ENCODE measurements at regions not wholly inside any gene's neighbourhood (a gene's known extent, or its start where the extent isn't known, plus 50 kb on each side); places are given as distances from the start of the nearest gene placed in this dataset.
"Not testable (repeated sequence)": the region's sequence is repeated elsewhere in the genome, so short reads cannot be mapped to it uniquely, and the experiment has no call there.

DNA sequence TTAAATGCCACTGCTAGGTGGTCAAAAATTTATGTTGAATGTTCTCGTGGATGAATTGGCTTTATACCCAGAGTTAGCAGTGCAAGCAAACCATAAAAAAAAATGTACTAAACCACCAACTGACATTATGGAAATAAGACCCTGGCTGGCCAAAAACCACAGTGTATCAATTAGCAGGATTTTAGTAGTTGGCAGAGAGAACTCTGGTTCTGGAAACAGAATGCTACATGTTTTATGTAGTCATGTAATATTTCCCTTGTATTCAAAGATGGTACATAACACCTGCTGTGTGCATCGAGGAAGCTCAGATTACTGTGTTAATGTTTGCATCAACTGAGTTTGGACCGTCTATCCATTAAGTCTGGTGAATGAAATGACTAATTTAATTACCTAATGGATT is 618.5 kb downstream of the CCSER2 start:
- no peak for DNase-seq

DNA sequence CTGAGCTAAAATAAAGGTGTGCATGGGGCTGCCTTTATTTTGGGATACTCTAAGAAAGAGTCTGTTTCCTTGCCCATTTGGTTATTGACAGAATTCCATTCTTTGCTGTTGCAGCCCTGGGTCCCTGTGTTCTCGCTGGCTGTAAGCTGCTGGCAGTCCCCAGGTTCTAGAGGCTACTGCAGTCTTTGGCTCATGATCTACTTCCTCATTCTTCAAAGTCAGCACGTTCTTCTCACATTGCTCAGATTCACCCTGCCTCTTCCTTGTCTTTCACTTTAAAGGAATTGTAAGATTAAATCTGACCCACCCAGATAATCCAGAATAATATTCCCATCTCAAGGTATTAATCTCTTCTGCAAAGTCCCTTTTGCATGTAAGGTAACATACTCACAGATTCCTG is 620.3 kb downstream of the CCSER2 start:
- no peak for DNase-seq

DNA sequence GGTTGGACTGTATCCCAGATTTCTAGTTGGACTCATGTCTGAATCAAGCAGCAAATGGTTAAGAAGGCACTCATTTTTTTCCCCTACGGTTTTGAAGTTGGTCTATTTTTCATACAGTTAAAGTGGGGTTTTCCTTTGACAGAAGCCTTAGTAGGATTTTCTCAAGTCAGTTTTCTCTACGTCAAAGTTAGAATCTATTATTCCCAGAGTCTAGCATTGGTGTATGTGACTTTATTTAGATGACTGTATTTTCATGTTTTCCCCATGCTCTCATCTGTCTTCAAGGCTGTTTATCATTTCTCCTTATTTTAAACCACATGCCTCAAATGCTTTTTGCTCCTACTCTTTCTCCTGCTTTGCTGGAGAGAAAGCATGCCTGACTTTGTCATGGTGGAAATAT is 623.2 kb downstream of the CCSER2 start:
- DNase-seq: no peak

DNA sequence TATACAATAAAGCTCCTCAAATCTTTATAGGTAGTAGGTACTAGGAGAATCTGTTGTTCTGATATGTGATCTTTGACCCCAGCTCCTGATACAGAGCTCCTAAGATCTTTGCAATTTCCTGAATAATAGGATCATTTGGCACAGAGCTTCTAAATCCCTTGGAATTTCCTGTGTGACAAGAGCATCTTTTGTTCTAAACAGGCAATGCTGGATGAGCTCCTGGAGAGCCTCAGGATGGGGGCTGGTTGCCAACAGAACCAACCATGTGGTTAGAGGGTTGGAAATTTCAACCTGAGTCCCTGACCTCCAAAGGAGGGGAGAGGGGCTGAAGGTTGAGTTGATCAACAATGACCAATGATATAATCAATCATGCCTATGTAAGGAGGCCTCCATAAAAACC is 629.0 kb downstream of the CCSER2 start:
- DNase-seq: no peak

DNA sequence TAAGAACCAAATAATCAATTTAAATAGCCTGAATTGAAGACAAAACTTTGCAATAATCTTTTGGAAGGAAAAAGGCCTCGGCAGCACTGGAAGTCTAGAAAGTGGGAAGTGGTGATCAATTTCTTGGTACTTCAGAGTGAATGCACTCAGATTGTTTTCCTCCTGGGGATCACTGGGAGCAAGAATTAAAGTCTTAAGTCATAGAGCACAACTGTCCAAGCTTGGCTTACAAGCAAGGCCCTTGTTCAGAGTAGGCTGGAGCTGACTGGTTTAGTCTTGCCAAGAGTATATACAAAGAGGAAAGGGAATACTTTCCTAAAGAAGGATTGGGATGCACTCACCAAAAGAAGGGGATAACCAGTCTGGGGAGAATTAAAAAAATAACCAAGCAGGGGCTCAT is 637.1 kb downstream of the CCSER2 start:
- DNase-seq: no peak

DNA sequence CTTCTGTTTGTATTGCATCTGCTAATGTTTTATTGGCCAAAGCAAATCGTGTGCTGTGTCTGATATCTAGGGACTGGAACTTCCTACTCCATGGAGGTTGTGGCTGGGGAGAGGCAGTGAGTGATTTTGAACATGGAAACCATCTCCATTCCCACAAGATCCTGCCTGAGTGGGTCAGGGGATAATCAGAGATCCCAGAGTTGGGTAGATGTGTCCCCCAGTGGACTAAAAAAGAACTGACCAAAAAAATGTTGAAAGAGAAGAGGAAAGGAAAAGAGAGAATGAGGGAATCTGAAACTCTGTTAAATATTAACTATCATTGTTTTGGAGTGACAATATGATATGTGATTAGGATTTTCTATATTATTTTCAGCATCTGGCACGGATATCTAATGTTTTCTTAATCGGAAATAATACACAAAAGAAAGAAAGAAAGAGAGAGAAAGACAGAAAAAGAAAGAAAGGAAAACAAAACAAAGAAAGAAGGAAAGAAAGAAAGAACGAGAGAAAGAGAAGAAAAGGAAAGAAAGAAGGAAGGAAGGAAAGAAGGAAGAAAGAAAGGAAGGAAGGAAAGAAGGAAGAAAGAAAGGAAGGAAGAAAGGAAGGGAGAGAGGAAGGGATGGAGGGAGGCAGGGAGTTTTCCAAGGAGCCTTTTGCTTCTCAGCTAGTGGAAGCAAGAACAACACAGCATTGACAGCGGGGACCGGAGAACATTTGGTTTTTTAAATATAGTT is 638.5 kb downstream of the CCSER2 start:
- DNase-seq: no peak

DNA sequence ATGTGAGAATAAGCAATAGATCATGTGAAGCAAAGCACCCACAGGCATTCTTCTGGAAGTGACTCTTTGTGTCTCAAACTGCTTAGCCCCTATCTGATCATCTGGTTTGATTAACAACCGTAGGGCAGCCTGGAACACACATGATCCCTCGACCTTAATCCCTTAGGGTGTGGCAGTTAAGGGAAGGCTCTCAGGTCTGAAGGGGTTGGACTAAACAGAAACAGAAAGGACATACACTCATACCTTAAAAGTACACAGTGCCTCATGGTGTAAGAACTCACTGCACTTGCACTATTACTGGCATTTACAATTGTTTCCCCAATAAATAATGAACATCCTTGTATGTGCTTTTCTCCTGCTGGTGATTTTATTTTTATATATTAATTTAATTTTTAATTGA is 640.9 kb downstream of the CCSER2 start:
- DNase-seq: not testable (repeated sequence)

DNA sequence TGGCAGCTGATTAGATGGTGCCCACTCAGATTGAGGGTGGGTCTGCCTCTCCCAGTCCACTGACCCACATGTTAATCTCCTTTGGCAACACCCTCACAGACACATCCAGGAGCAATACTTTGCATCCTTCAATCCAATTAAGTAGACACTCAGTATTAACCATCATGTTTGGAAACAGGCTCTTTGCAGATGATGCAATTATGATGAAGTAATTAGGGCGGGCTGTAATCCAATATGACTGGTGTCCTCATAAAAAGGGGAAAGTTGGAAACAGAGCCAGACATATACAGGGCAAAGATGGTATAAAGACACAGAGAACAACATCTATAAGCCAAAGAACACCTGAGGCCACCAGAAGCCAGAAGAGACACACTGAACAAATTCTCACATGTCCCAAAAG is 658.6 kb downstream of the CCSER2 start:
- DNase-seq: no peak

DNA sequence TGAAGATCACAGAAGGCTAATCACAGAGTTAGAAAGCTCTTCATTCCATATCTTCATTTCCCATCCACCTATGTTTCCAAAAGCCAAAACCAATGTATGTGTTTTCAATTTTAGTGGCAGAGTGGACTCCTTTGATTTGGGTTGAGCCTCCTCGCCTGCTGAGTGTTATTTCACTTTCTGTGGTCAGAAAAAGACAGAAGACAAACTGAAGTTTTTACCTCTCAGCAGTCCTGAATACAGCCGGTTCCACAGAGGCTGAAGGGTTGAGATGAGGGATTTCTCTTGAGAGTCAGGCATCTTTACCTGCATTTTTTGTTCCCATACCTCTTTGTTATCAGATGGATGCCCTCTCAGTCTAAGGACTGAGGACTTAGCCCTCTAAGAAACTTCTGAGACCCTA is 659.6 kb downstream of the CCSER2 start:
- no peak for DNase-seq

DNA sequence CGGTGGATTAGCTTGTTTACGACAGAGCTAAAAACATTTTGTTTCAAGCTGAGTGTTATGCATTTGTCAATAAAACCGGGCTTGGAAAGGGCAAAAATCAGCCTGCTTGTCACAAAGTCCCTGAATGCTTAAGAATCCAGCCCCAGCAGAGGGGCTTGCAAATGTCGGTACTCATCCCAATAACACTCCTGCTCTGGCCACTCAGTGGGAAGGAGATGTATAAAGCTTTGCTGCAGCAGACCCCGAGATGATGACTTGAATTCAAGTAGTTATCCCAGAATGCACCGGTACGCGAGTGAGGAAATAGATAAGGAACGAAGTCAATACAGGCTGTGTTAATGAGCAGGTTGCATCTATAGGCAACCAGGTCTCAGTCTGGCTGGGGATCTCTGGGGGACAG is 662.3 kb downstream of the CCSER2 start:
- no peak for DNase-seq

DNA sequence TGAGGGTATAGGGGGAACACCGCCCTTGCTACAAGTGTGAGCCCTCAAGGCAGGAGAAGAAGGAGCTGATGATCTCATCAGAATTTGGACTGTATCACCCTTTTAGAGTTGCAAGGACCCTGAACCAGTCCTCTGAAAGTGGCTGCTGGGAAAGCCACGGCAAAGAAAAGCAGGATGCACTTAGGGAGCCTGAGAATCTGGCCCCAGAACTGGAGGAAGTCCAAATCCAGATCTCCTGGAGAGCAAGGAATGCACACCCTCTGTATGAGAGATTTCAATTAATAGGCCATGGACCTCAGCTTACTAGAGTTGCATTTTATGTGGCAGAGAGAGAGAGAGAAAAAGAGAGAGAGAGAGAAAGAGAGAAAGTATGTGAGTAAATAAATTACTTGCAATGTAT is 662.9 kb downstream of the CCSER2 start:
- no peak for DNase-seq

DNA sequence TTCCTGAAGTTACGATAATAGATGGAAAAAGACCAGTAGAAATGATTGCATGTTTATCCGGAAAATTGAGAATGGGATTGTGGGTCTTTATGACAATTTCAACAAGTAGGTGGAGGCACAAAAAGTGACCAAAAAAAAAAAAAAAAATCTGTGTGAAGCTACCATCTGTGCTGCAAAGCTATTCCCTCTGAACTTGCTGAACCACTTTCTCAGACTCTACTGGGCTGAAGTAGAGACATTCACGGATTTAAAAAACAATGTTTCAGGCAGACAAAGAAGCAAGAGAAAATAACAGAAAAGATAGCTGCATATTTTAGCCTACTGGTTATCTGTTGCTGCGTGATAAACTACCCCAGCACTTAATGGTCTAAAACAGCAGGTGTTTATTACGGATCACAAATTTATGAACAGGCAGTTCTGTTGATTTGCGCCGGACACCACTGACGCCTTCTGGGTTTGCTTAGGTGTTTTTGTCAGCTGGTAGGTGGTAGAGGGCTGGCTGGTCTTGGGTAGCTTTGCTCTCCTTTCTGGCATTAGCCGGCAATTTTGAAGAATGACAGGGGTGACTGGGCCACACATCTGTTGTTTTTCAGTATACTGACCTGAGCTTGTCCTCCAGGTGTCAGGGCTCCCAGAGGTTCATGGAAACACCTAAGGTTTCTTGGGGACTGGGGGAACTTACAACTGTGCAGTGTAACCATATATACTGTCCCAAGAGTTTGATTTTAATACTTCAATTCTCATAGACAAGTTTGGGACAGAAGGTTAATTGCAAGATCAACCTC is 665.1 kb downstream of the CCSER2 start:
- no peak for DNase-seq

DNA sequence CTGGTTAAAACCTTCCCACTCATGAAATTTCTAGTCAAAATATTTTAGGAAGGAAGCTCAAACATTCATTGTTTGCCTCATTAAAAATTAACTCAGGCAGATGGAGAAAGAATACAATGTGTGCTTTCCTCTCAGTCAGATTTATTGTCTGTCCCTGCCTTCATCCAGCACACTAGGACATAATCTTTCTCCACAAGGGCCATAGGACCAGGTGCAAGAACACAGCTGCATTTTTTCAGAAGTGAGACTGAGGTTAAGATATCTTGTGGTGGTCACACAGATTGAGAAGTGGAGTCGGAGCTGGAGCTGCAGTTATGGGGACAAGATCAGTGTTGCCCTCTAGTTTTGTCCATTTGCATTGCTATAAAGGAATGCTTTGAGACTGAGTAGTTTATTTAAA is 666.3 kb downstream of the CCSER2 start:
- no peak for DNase-seq

DNA sequence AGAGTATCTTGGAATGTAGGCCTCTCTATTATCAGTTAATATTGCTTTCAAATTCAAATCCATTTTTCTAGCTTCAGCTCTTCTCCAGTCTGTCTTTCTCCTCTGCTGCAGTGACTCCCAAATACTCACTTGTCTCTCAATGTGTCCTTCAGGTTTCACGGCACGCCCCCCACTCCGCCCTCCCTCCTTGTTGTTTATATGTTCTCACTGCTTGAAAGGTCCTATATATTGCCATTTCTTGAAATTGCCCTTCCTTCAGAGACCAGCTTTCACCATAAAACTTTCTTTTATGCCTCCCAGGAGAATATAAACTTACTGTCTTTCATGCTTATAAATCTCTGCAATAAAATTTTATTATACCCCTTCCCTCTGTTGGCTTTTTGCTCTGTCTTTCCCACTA is 668.2 kb downstream of the CCSER2 start:
- no peak for DNase-seq

DNA sequence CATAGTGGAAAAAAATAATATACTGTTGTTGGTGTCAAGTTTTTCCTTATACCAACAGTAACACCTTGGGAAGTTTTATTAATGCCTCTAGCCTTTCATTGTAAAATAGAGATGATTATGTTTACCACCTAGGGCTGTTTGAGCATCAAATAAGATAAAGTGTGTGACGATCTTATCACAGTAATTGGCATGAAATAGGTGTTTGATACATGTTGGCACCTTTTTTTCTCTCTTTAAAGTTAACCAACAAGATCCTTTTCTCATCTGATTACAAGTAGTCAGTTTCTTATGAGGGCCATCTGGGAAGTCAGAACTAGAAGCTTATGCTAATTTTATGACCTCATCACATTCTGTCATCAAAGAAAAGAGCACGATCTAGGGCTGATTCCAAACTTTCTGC is 669.5 kb downstream of the CCSER2 start:
- no peak for DNase-seq

DNA sequence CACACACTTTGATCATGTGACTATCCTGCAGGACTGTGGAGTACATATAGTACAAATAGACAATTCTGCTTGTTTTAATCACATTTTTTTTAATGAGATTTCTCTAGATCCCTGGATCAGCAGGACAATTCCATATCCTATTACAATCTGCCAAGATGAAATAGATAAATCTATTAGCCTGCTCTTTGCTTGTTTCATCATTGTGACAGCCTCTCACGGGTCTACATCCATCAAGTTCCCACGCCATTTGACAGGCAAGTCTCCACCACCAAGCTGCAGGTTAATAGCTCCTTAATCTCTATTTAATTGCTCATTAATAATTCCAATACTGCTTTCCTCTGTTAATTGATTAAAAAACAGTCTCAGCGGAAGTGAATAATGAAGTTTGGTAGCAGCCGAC is 671.5 kb downstream of the CCSER2 start:
- DNase-seq: no peak

DNA sequence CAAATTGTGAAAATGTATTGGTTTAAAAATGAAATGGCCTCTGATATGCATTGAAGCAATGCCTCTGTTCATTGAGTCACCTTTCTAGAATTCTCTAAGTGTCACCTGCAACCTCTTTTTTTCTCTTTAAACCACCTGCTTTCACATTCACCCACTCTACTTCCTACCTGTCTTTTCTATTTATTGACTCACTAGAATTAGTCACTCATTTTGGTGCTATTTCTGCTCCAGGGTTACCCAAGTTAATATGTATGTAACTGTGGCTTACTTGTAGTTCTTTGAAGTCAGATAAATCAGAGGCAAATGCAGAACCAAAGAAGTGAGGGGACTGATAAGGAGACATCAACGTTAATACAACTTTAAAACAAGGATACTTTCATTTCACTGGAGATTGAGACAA is 674.7 kb downstream of the CCSER2 start:
- DNase-seq: no peak

DNA sequence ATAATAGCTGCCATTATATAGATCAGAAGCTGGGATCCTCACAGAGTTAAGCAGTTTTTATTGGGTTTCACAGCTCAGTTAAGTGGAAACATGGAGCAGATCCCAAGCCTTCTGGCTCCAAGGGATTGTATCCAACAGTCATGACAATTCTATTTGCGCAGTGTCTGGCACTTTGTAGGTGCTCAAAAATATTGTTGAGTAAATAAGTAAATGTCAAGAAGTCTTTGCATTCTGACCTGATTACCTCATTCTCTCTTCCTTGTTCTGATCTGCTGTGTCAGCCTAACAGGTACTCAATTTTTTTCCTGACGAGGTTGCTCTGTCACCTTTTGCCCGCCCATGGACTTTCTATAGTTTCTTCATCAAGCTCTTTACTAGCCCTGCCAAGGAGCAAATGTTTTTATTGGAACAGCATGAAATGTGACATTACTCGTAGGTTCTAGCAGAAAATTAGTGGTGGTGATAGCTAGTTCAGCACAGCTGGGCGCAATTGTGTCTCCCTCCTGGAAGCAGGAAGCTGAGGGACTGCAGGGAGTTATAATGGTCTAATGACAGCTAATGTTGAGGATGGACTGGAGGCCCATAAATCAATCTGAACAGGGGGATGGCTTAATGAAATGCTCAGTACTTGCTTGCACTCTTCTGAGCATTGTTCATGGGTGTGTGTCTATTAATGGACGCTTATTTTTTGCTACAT is 680.2 kb downstream of the CCSER2 start:
- no peak for DNase-seq

DNA sequence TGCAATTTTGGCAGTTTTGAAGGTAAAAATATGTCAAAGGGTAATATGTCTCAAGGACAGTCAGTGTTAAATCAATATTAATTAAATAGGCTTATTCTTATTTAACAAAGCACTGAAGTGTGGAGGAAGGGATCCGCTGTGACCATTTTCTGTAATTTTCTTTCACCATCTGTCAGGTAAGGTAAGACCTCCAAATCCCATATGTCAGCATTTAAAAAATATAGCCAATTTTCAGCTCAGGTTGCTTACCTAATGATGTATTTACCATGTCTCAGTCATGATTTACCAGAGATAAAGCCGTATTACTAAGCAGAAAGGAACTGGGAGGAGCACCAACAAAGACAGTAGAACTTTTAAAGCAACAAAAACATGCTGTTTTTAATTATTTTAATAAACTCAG is 683.9 kb downstream of the CCSER2 start:
- no peak for DNase-seq

DNA sequence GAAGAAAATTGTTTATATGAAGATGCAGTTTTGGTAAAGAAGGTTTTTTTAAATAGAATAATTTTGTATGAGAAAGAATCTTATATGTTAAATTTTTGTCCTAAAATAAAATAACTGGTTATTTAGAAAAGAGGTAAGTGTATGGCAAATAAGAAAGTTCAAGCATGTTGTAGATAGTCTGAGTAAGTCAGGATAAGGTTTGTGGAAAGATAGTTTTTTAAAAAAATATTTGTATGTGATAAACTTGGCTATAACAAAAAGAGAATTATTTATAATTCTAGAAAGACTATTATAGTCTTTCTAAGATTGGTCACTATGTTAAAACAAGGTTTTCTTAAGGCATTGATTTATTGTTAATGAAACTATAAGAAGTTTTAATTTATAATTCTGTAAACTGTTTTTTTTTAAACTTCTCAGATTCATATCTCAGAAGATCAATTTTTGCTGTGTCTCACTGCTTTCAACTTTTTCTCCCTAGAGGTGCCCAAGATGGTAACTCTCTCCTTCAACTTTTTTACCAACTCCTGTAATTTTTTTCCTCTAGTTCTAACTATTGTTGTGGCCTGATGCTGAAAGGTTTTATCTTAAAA is 698.6 kb downstream of the CCSER2 start:
- no peak for DNase-seq

DNA sequence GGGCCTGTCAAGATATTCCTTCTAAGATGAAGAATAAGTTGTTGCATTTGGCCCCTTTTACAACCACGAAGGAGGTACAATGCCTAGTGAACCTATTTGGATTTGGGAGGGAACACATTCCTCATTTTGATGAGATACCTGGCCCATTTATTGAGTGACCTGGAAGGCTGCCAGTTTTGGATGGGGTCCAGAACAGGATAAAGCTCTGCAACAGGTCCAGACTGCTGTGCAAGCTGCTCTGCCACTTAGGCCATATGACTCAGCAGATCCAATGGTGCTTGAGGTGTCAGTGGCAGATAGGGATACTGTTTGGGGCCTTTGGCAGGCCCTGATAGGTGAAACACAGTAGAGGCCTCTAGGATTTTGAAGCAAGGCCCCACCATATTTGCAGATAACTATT is 704.6 kb downstream of the CCSER2 start:
- no peak for DNase-seq

DNA sequence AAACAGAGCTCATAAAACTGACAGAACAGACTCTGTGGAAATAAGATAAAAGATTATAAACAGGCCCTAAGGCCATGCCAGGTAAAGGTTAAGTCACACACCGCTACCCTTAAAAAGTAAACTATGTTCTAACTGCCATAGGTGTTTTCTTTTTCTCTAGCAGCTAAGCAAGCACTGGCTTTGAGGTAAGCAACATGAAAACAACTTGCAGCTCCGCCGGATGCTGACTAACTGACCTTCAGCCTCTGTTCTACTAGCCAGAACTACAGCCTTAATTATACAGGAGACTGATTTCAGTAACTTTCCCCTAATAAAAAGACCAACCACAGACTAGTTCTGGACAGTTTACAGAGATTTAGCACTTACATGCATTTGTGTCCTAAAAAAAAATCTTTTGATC is 708.3 kb downstream of the CCSER2 start:
- DNase-seq: no peak

DNA sequence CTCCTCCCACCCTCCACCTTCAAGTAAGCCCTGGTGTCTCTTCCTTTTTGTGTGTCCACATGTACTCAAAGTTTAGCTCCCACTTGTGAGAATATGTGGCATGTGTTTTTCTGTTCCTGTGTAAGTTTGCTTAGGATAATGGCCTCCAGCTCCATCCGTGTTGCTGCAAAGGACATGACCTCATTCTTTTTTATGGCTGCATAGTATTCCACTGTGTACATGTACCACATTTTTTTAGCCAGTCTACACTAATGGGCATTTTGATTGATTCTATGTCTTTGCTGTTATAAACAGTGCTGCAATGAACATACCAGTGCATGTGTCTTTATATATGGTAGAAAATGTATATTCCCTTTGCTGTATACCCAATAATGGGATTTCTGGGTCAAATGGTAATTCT is 710.9 kb downstream of the CCSER2 start:
- DNase-seq: no peak

DNA sequence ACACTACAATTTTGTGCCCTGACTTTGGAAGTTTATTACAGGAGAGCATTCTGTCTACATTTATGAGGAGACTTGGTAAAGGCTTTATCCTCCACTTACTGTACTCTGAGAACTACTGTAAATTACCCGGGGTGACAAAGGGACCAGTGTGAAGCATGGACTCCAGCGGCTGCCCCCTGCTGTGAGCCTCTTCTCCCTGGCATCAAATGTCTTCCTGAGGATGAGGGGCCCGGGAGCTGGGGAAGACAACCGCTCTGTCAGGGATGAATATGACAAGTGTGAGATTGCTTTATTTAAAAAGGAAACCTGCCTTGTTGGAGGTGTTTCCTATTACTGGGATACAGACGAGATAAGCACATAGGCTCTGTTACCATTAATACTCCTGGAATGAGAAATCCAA is 714.8 kb downstream of the CCSER2 start:
- DNase-seq: no peak

Data from stimulated activated CD4-positive, alpha-beta T cell treated with anti-CD3 and anti-CD28 coated beads, Interleukin-15, amount 100 ng/mL, for 24 hours (primary cell).